ENCODE measurements at regions not wholly inside any gene's neighbourhood (a gene's known extent, or its start where the extent isn't known, plus 50 kb on each side); places are given as distances from the start of the nearest gene placed in this dataset.
A peak's percentile ranks its signal among the peaks of the same experiment; 100 is the strongest.

- no peak for DNase-seq (ENCODE audit: low read depth)
- no peak overlapping the region for H3K4me3 ChIP-seq (ENCODE audit: low read length)
- no peak for TF ChIP-seq CTCF (IDR thresholded peaks at IDR 0.05; ENCODE audit: insufficient read depth, low read depth, low read length, missing control alignments)
Observed at GRCh38 chr6:1076531-1077459, 235.1 kb upstream of the FOXQ1 start.

GRCh38 chr6:1075880-1076279, 236.0 kb upstream of the FOXQ1 start:
- no peak for DNase-seq (ENCODE audit: low read depth)
- H3K4me3 ChIP-seq (ENCODE audit: low read length) = no peak overlapping the region
- no peak for TF ChIP-seq CTCF (IDR thresholded peaks at IDR 0.05; ENCODE audit: insufficient read depth, low read depth, low read length, missing control alignments)

GRCh38 chr6:1075444-1075843, 236.5 kb upstream of the FOXQ1 start:
- no peak for TF ChIP-seq CTCF (IDR thresholded peaks at IDR 0.05; ENCODE audit: insufficient read depth, low read depth, low read length, missing control alignments)
- no peak overlapping the region for H3K4me3 ChIP-seq (ENCODE audit: low read length)
- no peak for DNase-seq (ENCODE audit: low read depth)

- H3K4me3 ChIP-seq (ENCODE audit: low read length) = no peak overlapping the region
- no peak for TF ChIP-seq CTCF (IDR thresholded peaks at IDR 0.05; ENCODE audit: insufficient read depth, low read depth, low read length, missing control alignments)
- DNase-seq (ENCODE audit: low read depth) = no peak
Observed at GRCh38 chr6:1070085-1070521, 241.8 kb upstream of the FOXQ1 start.

GRCh38 chr6:1068905-1069304, 243.0 kb upstream of the FOXQ1 start:
- no peak overlapping the region for H3K4me3 ChIP-seq (ENCODE audit: low read length)
- no peak for DNase-seq (ENCODE audit: low read depth)
- TF ChIP-seq CTCF (IDR thresholded peaks at IDR 0.05; ENCODE audit: insufficient read depth, low read depth, low read length, missing control alignments) = no peak

- DNase-seq (ENCODE audit: low read depth) = peak; percentile 62
- no peak overlapping the region for H3K4me3 ChIP-seq (ENCODE audit: low read length)
- no peak for TF ChIP-seq CTCF (IDR thresholded peaks at IDR 0.05; ENCODE audit: insufficient read depth, low read depth, low read length, missing control alignments)
Observed at GRCh38 chr6:1068068-1068467, 243.8 kb upstream of the FOXQ1 start.

- TF ChIP-seq CTCF (IDR thresholded peaks at IDR 0.05; ENCODE audit: insufficient read depth, low read depth, low read length, missing control alignments) = no peak
- H3K4me3 ChIP-seq (ENCODE audit: low read length) = no peak overlapping the region
- no peak for DNase-seq (ENCODE audit: low read depth)
Observed at GRCh38 chr6:1067346-1067745, 244.6 kb upstream of the FOXQ1 start.
